ENCODE measurements at regions not wholly inside any gene's neighbourhood (a gene's known extent, or its start where the extent isn't known, plus 50 kb on each side); places are given as distances from the start of the nearest gene placed in this dataset.

DNA sequence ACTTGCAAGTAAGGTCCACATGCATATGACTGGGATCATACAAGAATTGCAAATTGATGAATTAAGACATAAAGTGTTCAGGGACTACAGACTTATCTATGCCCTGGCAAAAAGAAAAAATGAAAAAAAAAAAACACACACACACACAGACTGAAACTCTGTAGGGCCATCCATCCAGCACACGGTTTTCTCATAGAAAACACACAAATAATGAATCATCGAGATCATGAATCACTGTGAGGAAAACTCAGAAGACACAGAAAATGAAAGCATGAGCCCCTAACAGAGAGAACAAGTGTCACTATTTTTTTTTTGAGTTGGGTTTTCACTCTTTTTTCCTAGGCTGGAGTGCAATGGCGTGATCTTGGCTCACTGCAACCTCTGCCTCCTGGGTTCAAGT is 185.2 kb downstream of the IRX2 start:
- dilution Hi-C loops (cut with MboI; ENCODE audit: extremely low pct_ligation_motif_present, low sequenced_read_pairs) = no loop called here

More for the DNA sequence above, 185.2 kb downstream of the IRX2 start:
- CTCF ChIA-PET = no interaction called here
- DNase-seq (ENCODE audit: low read depth, low spot score) = no peak
- TF ChIP-seq POLR2AphosphoS5 (IDR thresholded peaks at IDR 0.05; ENCODE audit: insufficient read depth, low read depth, low read length) (no peak), FOS (IDR thresholded peaks at IDR 0.05; ENCODE audit: borderline replicate concordance, insufficient read depth, low read length) (no peak), POLR2A (IDR thresholded peaks at IDR 0.05; ENCODE audit: low read depth, low read length) (no peak), GATA2 (IDR thresholded peaks at IDR 0.05; ENCODE audit: insufficient read depth, insufficient read length, low read depth, low read length) (no peak), JUN (IDR thresholded peaks at IDR 0.05; ENCODE audit: borderline replicate concordance, insufficient read depth, insufficient read length, low read depth) (no peak), EZH2 (IDR thresholded peaks at IDR 0.05; ENCODE audit: borderline replicate concordance, low read depth, low read length, severe bottlenecking) (no peak), MYC (IDR thresholded peaks at IDR 0.05; ENCODE audit: low read depth, low read length) (no peak)
- TF ChIP-seq, protein P1, sequence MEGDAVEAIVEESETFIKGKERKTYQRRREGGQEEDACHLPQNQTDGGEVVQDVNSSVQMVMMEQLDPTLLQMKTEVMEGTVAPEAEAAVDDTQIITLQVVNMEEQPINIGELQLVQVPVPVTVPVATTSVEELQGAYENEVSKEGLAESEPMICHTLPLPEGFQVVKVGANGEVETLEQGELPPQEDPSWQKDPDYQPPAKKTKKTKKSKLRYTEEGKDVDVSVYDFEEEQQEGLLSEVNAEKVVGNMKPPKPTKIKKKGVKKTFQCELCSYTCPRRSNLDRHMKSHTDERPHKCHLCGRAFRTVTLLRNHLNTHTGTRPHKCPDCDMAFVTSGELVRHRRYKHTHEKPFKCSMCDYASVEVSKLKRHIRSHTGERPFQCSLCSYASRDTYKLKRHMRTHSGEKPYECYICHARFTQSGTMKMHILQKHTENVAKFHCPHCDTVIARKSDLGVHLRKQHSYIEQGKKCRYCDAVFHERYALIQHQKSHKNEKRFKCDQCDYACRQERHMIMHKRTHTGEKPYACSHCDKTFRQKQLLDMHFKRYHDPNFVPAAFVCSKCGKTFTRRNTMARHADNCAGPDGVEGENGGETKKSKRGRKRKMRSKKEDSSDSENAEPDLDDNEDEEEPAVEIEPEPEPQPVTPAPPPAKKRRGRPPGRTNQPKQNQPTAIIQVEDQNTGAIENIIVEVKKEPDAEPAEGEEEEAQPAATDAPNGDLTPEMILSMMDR (IDR thresholded peaks at IDR 0.05; ENCODE audit: extremely low read depth in 1 of 2, insufficient read depth in 1 of 2, low read depth in 1 of 2, low read length in 2 of 2) = no peak
- TF ChIP-seq, protein P2, sequence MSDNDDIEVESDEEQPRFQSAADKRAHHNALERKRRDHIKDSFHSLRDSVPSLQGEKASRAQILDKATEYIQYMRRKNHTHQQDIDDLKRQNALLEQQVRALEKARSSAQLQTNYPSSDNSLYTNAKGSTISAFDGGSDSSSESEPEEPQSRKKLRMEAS (IDR thresholded peaks at IDR 0.05; ENCODE audit: insufficient read depth, insufficient read length) = no peak
- no peak overlapping the region for H3K4me2 ChIP-seq (ENCODE audit: insufficient read depth, low read length)
- H3K9ac ChIP-seq (replicated peaks; ENCODE audit: extremely low read depth, insufficient read depth, low read length) = no peak overlapping the region
- H3K27me3 ChIP-seq (ENCODE audit: control insufficient read depth in 2 of 2, insufficient read depth in 2 of 2, low read length in 2 of 2) = no peaks in the 10 kb centered on the region
- no peak overlapping the region for H3K4me3 ChIP-seq (replicated peaks in 1 of 3; ENCODE audit: insufficient read depth in 1 of 3, low read depth in 1 of 3, low read length in 3 of 3)
- BruUV-seq (replicated peaks) = no TSS peak
- H3K27ac ChIP-seq (ENCODE audit: insufficient read depth, low read depth, low read length) = no peak overlapping the region
- no peaks in the 10 kb centered on the region for H3K79me2 ChIP-seq (ENCODE audit: control insufficient read depth, insufficient read depth, low read length)
- no peak overlapping the region for H2AFZ ChIP-seq (ENCODE audit: low read depth, low read length)
- H3K9me3 ChIP-seq (replicated peaks; ENCODE audit: control insufficient read depth, insufficient read depth, low read length) = peaks cover 8% of the 10 kb centered on the region
- H3K36me3 ChIP-seq (ENCODE audit: control insufficient read depth in 2 of 2, extremely low read depth in 1 of 2, insufficient read depth in 2 of 2, low read length in 2 of 2) = no peaks in the 10 kb centered on the region
- H3K4me1 ChIP-seq (ENCODE audit: control insufficient read depth, extremely low read depth, insufficient read depth, low read length) = no peaks in the 10 kb centered on the region
- POLR2A ChIA-PET = no interaction called here
- FAIRE-seq = no peak
- intact Hi-C loops (cut with micrococcal nuclease) = no loop called here
- H4K20me1 ChIP-seq (replicated peaks; ENCODE audit: control insufficient read depth, extremely low read depth, insufficient read depth, low read length) = no peaks in the 10 kb centered on the region
- no peaks in the 10 kb centered on the region for H3K9me1 ChIP-seq (replicated peaks; ENCODE audit: control insufficient read depth, extremely low read depth, insufficient read depth, low read length)

Measured in endothelial cell of umbilical vein (primary cell).